PC-3 (cell line): ENCODE measurements at regions not wholly inside any gene's neighbourhood (a gene's known extent, or its start where the extent isn't known, plus 50 kb on each side); places are given as distances from the start of the nearest gene placed in this dataset.

Source experiments
- ATAC-seq: fragments of 200-7000 bp; cut with Tn5 transposase; 2 replicates; pipeline ENCODE4 v1.9.1; 2020; ENCODE audit warnings: mild to moderate bottlenecking, moderate library complexity
- BruUV-seq: library from RNA; stranded (reverse); fragments of 400-500 nt; replicated peaks from 2 replicates; lab custom pipeline; 2021; lab: Mats Ljungman, UMichigan
- CTCF ChIA-PET: fragments of 300-600 bp; sonication (Branson Sonifier 250); formaldehyde crosslinking; loops from one replicate; lab custom pipeline; 2022; ENCODE audit warnings: antibody characterized with exemption; lab: Charles Lee
- POLR2A ChIA-PET: fragments of 300-600 bp; sonication (Branson Sonifier 250); formaldehyde crosslinking; loops from one replicate; lab custom pipeline; 2022; ENCODE audit warnings: antibody characterized with exemption; ENCODE audit not compliant: unreplicated experiment; lab: Charles Lee
- DNase-seq: peaks from one replicate; pipeline ENCODE4 v3.0.0-alpha.2; 2015
- H2AFZ ChIP-seq: fragments of 300-600 bp; sonication (generic); 2 replicates; pipeline ENCODE4 v1.6.0; 2016; ENCODE audit warnings: antibody characterized with exemption, low read length
- H3F3A ChIP-seq: fragments of 300-600 bp; sonication (generic); one replicate; pipeline ENCODE4 v1.6.0; 2017; ENCODE audit warnings: antibody characterized with exemption, low read length, control low read depth, mild to moderate bottlenecking; ENCODE audit not compliant: unreplicated experiment
- H3K27ac ChIP-seq: fragments of 300-600 bp; sonication (generic); 2 replicates; pipeline ENCODE4 v1.5.1; 2016; ENCODE audit warnings: mild to moderate bottlenecking, low read length
- H3K27me3 ChIP-seq: fragments of 300-600 bp; sonication (generic); 2 replicates; pipeline ENCODE4 v1.6.1; 2016; ENCODE audit warnings: low read length, mixed read lengths
- H3K36me3 ChIP-seq: fragments of 300-600 bp; sonication (generic); 2 replicates; pipeline ENCODE4 v1.6.1; 2016; ENCODE audit warnings: low read depth, mixed run types, low read length, mixed read lengths
- H3K4me1 ChIP-seq: fragments of 300-600 bp; sonication (generic); 2 replicates; pipeline ENCODE4 v1.5.1; 2016; ENCODE audit warnings: low read length; ENCODE audit not compliant: insufficient read depth
- H3K4me2 ChIP-seq: fragments of 300-600 bp; sonication (generic); 2 replicates; pipeline ENCODE4 v1.6.0; 2016; ENCODE audit warnings: low read length
- H3K4me3 ChIP-seq: fragments of 300-600 bp; sonication (generic); 2 replicates; pipeline ENCODE4 v1.5.1; 2016; ENCODE audit warnings: mild to moderate bottlenecking, low read length, mixed read lengths
- H3K79me2 ChIP-seq: fragments of 300-600 bp; sonication (generic); 2 replicates; pipeline ENCODE4 v1.6.1; 2017; ENCODE audit warnings: low read length, mixed read lengths
- H3K9ac ChIP-seq: fragments of 300-600 bp; sonication (generic); 2 replicates; pipeline ENCODE4 v1.6.0; 2016; ENCODE audit warnings: mild to moderate bottlenecking, low read length
- H3K9me2 ChIP-seq: fragments of 300-600 bp; sonication (generic); replicated peaks from 2 replicates; pipeline ENCODE4 v1.6.1; 2016; ENCODE audit warnings: mixed run types, low read length, mixed read lengths
- H3K9me3 ChIP-seq: fragments of 300-600 bp; sonication (generic); 2 replicates; pipeline ENCODE4 v1.6.1; 2016; ENCODE audit warnings: low read length, mixed read lengths
- H4K20me1 ChIP-seq: fragments of 300-600 bp; sonication (generic); 2 replicates; pipeline ENCODE4 v1.6.1; 2016; ENCODE audit warnings: low read length, mixed read lengths
- CTCF ChIP-seq: fragments of 300-600 bp; sonication (generic); conservative IDR thresholded peaks from 2 replicates; pipeline ENCODE4 v1.5.1; 2017; ENCODE audit warnings: antibody characterized with exemption, low read depth, mild to moderate bottlenecking, low read length
- EZH2 ChIP-seq: fragments of 300-600 bp; sonication (generic); IDR thresholded peaks from one replicate; pipeline ENCODE4 v1.6.1; 2017; ENCODE audit warnings: antibody characterized with exemption, mild to moderate bottlenecking, low read length; ENCODE audit not compliant: unreplicated experiment
- EZH2phosphoT487 ChIP-seq: fragments of 300-600 bp; sonication (generic); IDR thresholded peaks from 2 replicates; pipeline ENCODE4 v1.6.1; 2018; ENCODE audit warnings: mild to moderate bottlenecking, antibody characterized with exemption, low read length, borderline replicate concordance
- intact Hi-C: fragments of 100-400 bp; cut with micrococcal nuclease; formaldehyde crosslinking; loops from 2 replicates; pipeline ENCODE4 v1.9.0; 2023

GRCh38 chr4:143017210-143017609, 167.5 kb upstream of the USP38 start:
- TF ChIP-seq EZH2 (no peak), CTCF (no peak), EZH2phosphoT487 (no peak)
- no peak overlapping the region for H3K27ac ChIP-seq
- no peak overlapping the region for H2AFZ ChIP-seq
- H3K4me2 ChIP-seq = no peak overlapping the region
- H3K79me2 ChIP-seq = no peaks in the 10 kb centered on the region
- H3K36me3 ChIP-seq = no peaks in the 10 kb centered on the region
- H3K4me1 ChIP-seq = no peaks in the 10 kb centered on the region
- no peaks in the 10 kb centered on the region for H3F3A ChIP-seq
- H3K9me3 ChIP-seq = no peaks in the 10 kb centered on the region
- ChIA-PET CTCF (no interaction called here), POLR2A (no interaction called here)
- no peak for ATAC-seq
- H3K9me2 ChIP-seq = no peaks in the 10 kb centered on the region
- no peaks in the 10 kb centered on the region for H4K20me1 ChIP-seq
- H3K9ac ChIP-seq = no peak overlapping the region
- BruUV-seq = no TSS peak
- no peak overlapping the region for H3K4me3 ChIP-seq
- peaks cover 15% of the 10 kb centered on the region for H3K27me3 ChIP-seq
- intact Hi-C loops = no loop called here
- no peak for DNase-seq

DNA sequence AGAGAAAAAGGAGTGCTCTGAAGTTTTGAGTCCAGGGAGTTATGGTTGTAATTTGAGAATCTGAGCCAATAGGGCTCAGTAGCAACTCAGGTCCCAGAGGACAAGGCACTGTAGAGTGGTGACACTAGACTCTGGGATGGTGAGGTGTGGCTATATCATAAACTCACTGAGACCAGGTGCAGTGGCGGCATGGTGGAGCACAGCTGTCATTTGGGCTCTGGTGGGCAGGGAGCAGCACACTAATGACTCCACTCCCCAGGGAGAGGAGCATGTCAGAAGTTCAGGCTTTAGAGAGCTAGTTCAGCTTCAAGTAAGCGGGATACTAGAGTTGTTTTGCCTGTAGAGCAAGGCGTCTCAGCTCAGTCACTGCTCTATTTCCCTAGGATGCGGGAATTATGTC, 165.4 kb upstream of the USP38 start:
- ChIA-PET POLR2A (no interaction called here), CTCF (no interaction called here)
- no TSS peak for BruUV-seq
- intact Hi-C loops = no loop called here
- DNase-seq (no peak), ATAC-seq (no peak)
- no peak overlapping the region for H3K27ac ChIP-seq
- no peak overlapping the region for H2AFZ ChIP-seq
- H3K9ac ChIP-seq = no peak overlapping the region
- H4K20me1 ChIP-seq = no peaks in the 10 kb centered on the region
- no peak overlapping the region for H3K4me2 ChIP-seq
- no peaks in the 10 kb centered on the region for H3K9me3 ChIP-seq
- H3K27me3 ChIP-seq = no peaks in the 10 kb centered on the region
- TF ChIP-seq EZH2phosphoT487 (no peak), EZH2 (no peak), CTCF (no peak)
- H3F3A ChIP-seq = no peaks in the 10 kb centered on the region
- no peak overlapping the region for H3K4me3 ChIP-seq
- no peaks in the 10 kb centered on the region for H3K9me2 ChIP-seq
- H3K36me3 ChIP-seq = no peaks in the 10 kb centered on the region
- no peaks in the 10 kb centered on the region for H3K79me2 ChIP-seq
- H3K4me1 ChIP-seq = peaks cover 12% of the 10 kb centered on the region

DNA sequence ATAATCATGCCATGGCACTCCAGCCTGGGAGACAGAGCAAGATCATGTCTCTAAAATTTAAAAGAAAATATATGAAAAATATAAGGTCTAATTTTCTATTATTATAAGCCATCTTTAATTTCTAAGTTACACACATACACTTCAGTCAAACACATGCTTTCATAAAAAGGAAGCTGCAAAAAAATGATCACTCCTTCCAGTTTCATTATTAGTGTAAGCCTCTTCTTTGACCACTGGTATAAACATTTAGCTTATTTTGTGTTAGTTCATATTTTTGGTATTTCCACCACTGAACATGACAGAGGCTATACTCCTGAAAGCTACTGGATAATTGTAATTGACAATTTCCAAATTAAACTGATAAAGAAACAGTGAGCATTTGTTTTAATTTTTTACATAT, 163.3 kb upstream of the USP38 start:
- H3K9me2 ChIP-seq = no peaks in the 10 kb centered on the region
- intact Hi-C loops = no loop called here
- POLR2A ChIA-PET = no interaction called here
- no peak for TF ChIP-seq CTCF
- TF ChIP-seq EZH2phosphoT487 = no peak
- no peak for TF ChIP-seq EZH2
- no peak overlapping the region for H3K9ac ChIP-seq
- H2AFZ ChIP-seq = no peak overlapping the region
- no peak overlapping the region for H3K27ac ChIP-seq
- no peaks in the 10 kb centered on the region for H3K36me3 ChIP-seq
- no peak overlapping the region for H3K4me2 ChIP-seq
- no peaks in the 10 kb centered on the region for H3K9me3 ChIP-seq
- no peak for ATAC-seq
- CTCF ChIA-PET = no interaction called here
- no peak overlapping the region for H3K4me3 ChIP-seq
- H3K79me2 ChIP-seq = no peaks in the 10 kb centered on the region
- no peaks in the 10 kb centered on the region for H4K20me1 ChIP-seq
- DNase-seq = no peak
- H3F3A ChIP-seq = no peaks in the 10 kb centered on the region
- no peaks in the 10 kb centered on the region for H3K27me3 ChIP-seq
- BruUV-seq = no TSS peak
- H3K4me1 ChIP-seq = peaks cover 21% of the 10 kb centered on the region
